GM10248 (cell line): ENCODE measurements at regions not wholly inside any gene's neighbourhood (a gene's known extent, or its start where the extent isn't known, plus 50 kb on each side); places are given as distances from the start of the nearest gene placed in this dataset.

Experiments used
- CTCF ChIA-PET: fragments of 300-600 bp; sonication (Branson Sonifier 250); formaldehyde crosslinking; extraction: SDS; loops from one replicate; lab custom pipeline; 2021; ENCODE audit warnings: antibody characterized with exemption; lab: Yijun Ruan, JAX
- POLR2A ChIA-PET: fragments of 350-650 bp; sonication (Branson Sonifier 250); formaldehyde crosslinking; extraction: SDS; loops from one replicate; lab custom pipeline; 2020; ENCODE audit warnings: antibody characterized with exemption; lab: Yijun Ruan, JAX
- DNase-seq: peaks from one replicate; pipeline ENCODE4 v3.0.0; 2012; ENCODE audit errors: extremely low spot score
- TF ChIP-seq, protein P1 (sequence below): IDR thresholded peaks from 2 replicates; pipeline ENCODE4 v1.5.1; 2012; ENCODE audit warnings: mild to moderate bottlenecking, low read depth; ENCODE audit errors: extremely low read depth, missing control alignments, control extremely low read depth

DNA sequence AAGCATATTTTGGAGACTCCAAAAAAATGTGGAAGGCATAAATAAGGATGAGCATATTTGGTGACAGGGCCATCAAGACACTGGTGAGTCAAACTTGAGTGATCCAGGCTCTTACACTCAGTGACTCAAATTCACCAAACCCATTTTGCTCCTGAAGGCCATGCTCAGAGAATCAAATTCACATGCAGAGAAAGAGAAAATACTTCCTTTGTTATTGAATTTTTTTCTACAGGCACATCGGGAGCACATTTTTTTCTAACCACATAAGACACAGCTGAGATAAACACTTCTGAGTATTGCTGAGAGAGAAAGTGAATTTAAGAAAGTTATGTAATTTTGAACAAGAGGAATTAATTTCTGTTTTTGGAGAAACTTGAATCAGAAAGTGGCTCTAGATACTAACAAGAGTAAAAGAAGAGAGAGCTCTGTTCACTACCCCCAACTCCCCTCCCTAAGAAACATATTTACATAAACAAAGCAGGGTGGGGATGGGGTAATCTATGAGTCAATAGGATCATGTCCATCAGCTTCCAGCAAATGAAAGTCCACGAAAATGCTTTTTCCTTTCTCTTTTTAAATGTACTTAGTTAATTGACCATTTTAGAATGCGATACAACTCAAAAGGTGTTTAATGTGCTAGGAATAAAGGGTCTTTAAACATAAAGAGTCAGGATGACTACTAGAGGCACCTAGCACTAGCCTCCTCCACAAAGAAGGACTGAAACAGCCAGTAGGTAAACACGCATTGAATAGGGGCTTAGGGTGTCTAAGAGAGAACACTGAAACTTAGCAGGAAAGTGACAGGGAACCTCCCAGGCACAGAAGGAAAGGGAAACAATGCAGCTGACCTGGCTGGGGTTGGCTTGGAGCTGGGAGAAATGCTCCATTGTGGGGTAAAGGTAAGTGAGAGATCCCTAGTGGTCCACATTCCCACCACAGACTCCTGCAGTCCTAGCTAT, 152.3 kb downstream of the KCNE4 start:
- ChIA-PET CTCF (interaction anchor here (1.5 kb wide), 1 partner anchor 513 kb away, joined by 3 read pairs; no protein-coding TSS in a partner anchor), POLR2A (no interaction called here)
- no peak for DNase-seq
- TF ChIP-seq, protein P1, sequence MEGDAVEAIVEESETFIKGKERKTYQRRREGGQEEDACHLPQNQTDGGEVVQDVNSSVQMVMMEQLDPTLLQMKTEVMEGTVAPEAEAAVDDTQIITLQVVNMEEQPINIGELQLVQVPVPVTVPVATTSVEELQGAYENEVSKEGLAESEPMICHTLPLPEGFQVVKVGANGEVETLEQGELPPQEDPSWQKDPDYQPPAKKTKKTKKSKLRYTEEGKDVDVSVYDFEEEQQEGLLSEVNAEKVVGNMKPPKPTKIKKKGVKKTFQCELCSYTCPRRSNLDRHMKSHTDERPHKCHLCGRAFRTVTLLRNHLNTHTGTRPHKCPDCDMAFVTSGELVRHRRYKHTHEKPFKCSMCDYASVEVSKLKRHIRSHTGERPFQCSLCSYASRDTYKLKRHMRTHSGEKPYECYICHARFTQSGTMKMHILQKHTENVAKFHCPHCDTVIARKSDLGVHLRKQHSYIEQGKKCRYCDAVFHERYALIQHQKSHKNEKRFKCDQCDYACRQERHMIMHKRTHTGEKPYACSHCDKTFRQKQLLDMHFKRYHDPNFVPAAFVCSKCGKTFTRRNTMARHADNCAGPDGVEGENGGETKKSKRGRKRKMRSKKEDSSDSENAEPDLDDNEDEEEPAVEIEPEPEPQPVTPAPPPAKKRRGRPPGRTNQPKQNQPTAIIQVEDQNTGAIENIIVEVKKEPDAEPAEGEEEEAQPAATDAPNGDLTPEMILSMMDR = no peak

DNA sequence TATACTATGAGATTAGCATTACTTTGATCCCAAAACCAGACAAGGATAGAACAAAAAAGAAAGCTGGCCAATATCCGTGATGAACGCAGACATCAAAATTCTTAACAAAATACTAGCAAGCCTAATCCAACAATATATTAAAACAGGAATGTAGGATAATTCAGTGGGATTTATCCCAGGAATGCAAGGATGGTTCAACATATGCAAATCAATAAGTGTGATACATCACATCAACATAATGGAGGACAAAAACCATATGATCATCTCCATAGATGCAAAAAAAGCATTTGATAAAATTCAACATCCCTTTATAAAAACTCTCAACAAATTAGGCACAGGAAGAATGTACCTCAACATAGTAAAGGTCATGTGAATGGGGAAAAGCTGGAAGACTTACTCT, 158.5 kb downstream of the KCNE4 start:
- TF ChIP-seq, protein P1 = no peak
- ChIA-PET CTCF (no interaction called here), POLR2A (no interaction called here)
- no peak for DNase-seq

DNA sequence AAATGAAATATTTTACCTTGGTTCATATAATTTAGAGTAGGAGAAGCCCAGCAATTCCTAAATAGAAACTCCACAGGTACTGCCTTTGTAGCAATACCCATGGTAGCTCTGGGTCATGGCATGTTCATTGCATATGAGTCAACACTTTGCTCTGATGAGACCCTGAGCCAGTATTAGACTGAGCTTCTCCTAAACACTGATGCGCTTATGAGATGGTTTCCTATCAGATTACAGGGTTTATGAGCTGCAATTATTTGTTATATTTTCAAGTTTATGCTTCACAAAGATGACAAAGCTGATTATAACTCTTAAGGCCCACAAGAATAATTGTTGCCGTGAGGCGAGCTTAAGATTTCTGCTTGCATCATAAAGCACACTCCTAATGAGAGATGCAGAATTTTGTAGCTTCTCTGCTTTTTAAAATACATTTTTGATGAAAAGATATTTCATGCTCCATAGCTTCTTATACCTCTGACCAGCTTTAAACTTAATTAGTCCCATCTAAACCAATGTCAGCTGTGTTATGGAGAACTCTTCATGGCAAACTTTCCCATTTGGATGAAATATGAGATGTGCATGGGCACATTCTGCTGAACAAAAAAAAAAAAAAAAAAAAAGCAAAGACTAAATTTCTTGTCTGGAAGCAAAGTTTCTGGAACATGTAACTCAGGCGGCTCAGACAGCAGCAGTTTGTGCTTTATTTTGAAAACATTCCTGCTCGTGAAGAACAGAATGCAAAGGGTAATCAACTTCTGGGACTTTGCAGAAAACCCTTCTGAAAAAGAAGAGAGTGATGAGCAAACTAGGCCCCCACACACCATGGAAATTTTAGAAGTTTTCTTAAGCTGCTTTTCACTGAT, 162.6 kb downstream of the KCNE4 start:
- TF ChIP-seq, protein P1 = no peak
- no peak for DNase-seq
- POLR2A ChIA-PET = no interaction called here
- CTCF ChIA-PET = interaction anchor here (1.2 kb wide), 2 partner anchors 12 to 43 kb away, joined by 3 to 4 read pairs; no protein-coding TSS in a partner anchor

DNA sequence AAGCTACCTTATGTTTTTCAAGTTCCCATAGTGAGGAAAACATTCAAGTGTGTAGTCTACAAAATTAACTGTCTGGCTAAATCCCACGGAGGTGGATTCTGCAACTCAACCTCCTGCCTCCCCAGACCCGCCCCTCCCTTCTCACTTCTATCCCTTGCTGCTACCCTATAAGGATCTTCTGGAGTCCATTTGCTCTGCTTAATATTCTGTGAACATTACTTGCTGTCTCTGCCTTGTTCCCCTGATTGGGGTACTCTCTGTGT, 163.2 kb downstream of the KCNE4 start:
- POLR2A ChIA-PET = no interaction called here
- DNase-seq = no peak
- CTCF ChIA-PET = interaction anchor here (1.2 kb wide), 2 partner anchors 12 to 44 kb away, joined by 3 to 4 read pairs; no protein-coding TSS in a partner anchor
- TF ChIP-seq, protein P1 = no peak

DNA sequence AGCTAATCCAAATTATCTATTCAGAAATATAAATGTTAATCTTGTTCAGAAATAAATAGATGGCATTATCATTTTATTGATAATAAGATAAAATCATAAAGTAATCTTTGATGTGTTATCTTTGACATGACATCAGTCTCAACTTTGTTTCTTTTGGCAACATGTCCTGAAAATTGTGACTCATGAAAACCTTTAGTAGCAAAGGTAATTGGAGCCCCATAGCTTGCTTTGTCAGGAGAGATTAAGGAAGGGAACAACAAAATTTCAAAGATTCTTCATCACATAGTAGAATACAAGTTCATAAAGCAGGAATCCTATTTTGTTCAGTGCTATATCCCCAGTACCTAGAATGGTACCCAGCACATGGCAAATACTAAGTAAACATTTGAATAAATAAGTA, 165.4 kb downstream of the KCNE4 start:
- TF ChIP-seq, protein P1 = no peak
- ChIA-PET CTCF (no interaction called here), POLR2A (no interaction called here)
- no peak for DNase-seq

DNA sequence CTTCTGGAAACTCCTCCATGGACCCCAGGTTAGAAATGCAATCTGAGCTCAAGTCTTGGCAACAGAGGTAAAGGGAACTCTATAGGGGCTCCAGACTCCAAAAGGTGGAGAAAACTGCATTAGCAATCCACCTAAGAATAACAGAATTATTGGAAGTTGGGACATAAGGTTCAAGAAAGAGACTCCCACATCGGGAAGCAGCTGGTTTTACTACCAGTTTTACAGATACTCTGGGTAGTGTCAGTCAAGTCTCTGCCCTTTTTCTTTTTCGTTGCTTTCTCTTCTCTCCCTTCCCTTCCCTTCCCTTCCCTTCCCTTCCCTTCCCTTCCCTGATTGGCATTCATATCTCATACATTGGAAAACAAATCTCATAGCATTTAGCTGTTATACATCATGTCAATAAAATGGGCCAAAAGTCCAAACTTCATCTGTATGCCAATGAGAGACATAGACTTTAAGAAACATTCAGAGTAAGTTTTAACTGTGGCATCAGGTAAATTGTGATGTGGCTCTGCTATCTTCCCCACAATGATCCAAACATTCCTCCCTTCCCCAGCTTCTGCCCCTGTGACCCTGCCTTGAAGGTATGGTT, 166.7 kb downstream of the KCNE4 start:
- POLR2A ChIA-PET = no interaction called here
- TF ChIP-seq, protein P1 = no peak
- no peak for DNase-seq
- CTCF ChIA-PET = no interaction called here
